Gastrocnemius medialis (tissue), 4 donors: ENCODE measurements at regions not wholly inside any gene's neighbourhood (a gene's known extent, or its start where the extent isn't known, plus 50 kb on each side); places are given as distances from the start of the nearest gene placed in this dataset.

Source experiments
- ATAC-seq, 2 donors: fragments of 150-250 bp; one replicate each; pipeline ENCODE4 v1.9.1; 2016
- DNase-seq, 2 donors: peaks; one replicate each; pipeline ENCODE4 v3.0.0-alpha.2; 2019
- H3K27ac ChIP-seq, 4 donors: fragments of 200-600 bp; sonication (generic); 1 replicate in 1 of 4; 2 replicates in 3 of 4; pipeline ENCODE4 v1.5.1; 2016 to 2018; ENCODE audit warnings: mild to moderate bottlenecking in 2 of 4, moderate library complexity in 1 of 4
- H3K27me3 ChIP-seq, 3 donors: fragments of 200-600 bp; sonication (generic) in 2 of 3; 1 replicate in 1 of 3; 2 replicates in 2 of 3; pipeline versions ENCODE4 v1.5.1 to v1.6.0; 2016 to 2019; ENCODE audit warnings: mild to moderate bottlenecking in 1 of 3, moderate library complexity in 1 of 3
- H3K36me3 ChIP-seq, 2 donors: fragments of 200-600 bp; sonication (generic) in 1 of 2; one replicate each; pipeline ENCODE4 v1.5.1; 2017 to 2018
- H3K4me1 ChIP-seq, 2 donors: fragments of 200-600 bp; sonication (generic) in 1 of 2; one replicate each; pipeline ENCODE4 v1.5.1; 2016 to 2017; ENCODE audit warnings: mild to moderate bottlenecking in 2 of 2
- H3K4me3 ChIP-seq, 4 donors: fragments of 200-600 bp; sonication (generic) in 3 of 4; 1 replicate in 1 of 4; 2 replicates in 3 of 4; pipeline ENCODE4 v1.5.1; 2016 to 2019; ENCODE audit warnings: mild to moderate bottlenecking in 2 of 4
- H3K9me3 ChIP-seq, 3 donors: fragments of 200-600 bp; sonication (generic) in 2 of 3; 1 replicate in 1 of 3; 2 replicates in 2 of 3; pipeline ENCODE4 v1.5.1; 2016 to 2019
- CTCF ChIP-seq, 5 experiments: fragments of 450-650 bp in 3 of 5; fragments of 200-600 bp in 2 of 5; sonication (generic) in 2 of 5; IDR thresholded peaks in 4 of 5; conservative IDR thresholded peaks in 1 of 5; 1 replicate in 4 of 5; 2 replicates in 1 of 5; pipeline ENCODE4 v1.5.1; 2016 to 2019; ENCODE audit warnings: antibody characterized with exemption in 5 of 5, mild to moderate bottlenecking in 3 of 5, moderate library complexity in 3 of 5
- POLR2A ChIP-seq, 2 donors: fragments of 450-650 bp; IDR thresholded peaks; one replicate each; pipeline ENCODE4 v1.6.1; 2017; ENCODE audit warnings: antibody characterized with exemption in 2 of 2, mild to moderate bottlenecking in 2 of 2, moderate library complexity in 2 of 2
- in situ Hi-C, 4 donors: fragments of 200-750 bp; cut with MboI; loops; one replicate each; pipeline versions ENCODE4 v1.15.0 to v1.8.0; 2017; ENCODE audit warnings: low sequenced_read_pairs in 4 of 4
- intact Hi-C: fragments of 100-400 bp; cut with DNase I; formaldehyde crosslinking; loops from one replicate; pipeline ENCODE4 v1.15.1; 2023; ENCODE audit warnings: low total_unique reads

- H3K9me3 ChIP-seq = no peaks in the 10 kb centered on the region
- H3K36me3 ChIP-seq = no peaks in the 10 kb centered on the region
- in situ Hi-C loops (no loop called here), intact Hi-C loops (no loop called here)
- H3K4me1 ChIP-seq = no peaks in the 10 kb centered on the region
- TF ChIP-seq POLR2A (IDR thresholded peaks at IDR 0.05) = no peak
- no peak for TF ChIP-seq CTCF (IDR thresholded peaks at IDR 0.05 in 4 of 5, conservative IDR thresholded peaks at IDR 0.05 in 1 of 5)
- ATAC-seq = no peak
- H3K27me3 ChIP-seq = no peaks in the 10 kb centered on the region
- DNase-seq = no peak
- H3K27ac ChIP-seq = no peak overlapping the region
- H3K4me3 ChIP-seq = no peak overlapping the region
Measured at GRCh38 chr7:34365011-34365410, 293.0 kb upstream of the NPSR1 start.

- in situ Hi-C loops = no loop called here
- Histone ChIP-seq H3K27me3 (no peaks in the 10 kb centered on the region), H3K4me3 (no peak overlapping the region), H3K27ac (no peak overlapping the region), H3K9me3 (no peaks in the 10 kb centered on the region), H3K36me3 (no peaks in the 10 kb centered on the region), H3K4me1 (no peaks in the 10 kb centered on the region)
- TF ChIP-seq POLR2A (IDR thresholded peaks at IDR 0.05) (no peak), CTCF (IDR thresholded peaks at IDR 0.05 in 4 of 5, conservative IDR thresholded peaks at IDR 0.05 in 1 of 5) (no peak)
- intact Hi-C loops = no loop called here
- DNase-seq (no peak), ATAC-seq (no peak)
Measured at GRCh38 chr7:34365611-34366010, 292.4 kb upstream of the NPSR1 start.

- no peak for DNase-seq
- in situ Hi-C loops = no loop called here
Measured at GRCh38 chr7:34371922-34372321, 286.1 kb upstream of the NPSR1 start.

GRCh38 chr7:34373940-34374339, 284.1 kb upstream of the NPSR1 start:
- no peaks in the 10 kb centered on the region for H3K4me1 ChIP-seq
- intact Hi-C loops (no loop called here), in situ Hi-C loops (no loop called here)
- DNase-seq (no peak), ATAC-seq (no peak)
- H3K27me3 ChIP-seq = no peaks in the 10 kb centered on the region
- no peaks in the 10 kb centered on the region for H3K9me3 ChIP-seq
- H3K4me3 ChIP-seq = no peak overlapping the region
- H3K27ac ChIP-seq = no peak overlapping the region
- H3K36me3 ChIP-seq = no peaks in the 10 kb centered on the region
- TF ChIP-seq CTCF (IDR thresholded peaks at IDR 0.05 in 4 of 5, conservative IDR thresholded peaks at IDR 0.05 in 1 of 5) = no peak
- TF ChIP-seq POLR2A (IDR thresholded peaks at IDR 0.05) = no peak

More at GRCh38 chr7:34371922-34372321, 286.1 kb upstream of the NPSR1 start:
- H3K36me3 ChIP-seq = no peaks in the 10 kb centered on the region
- H3K27me3 ChIP-seq = no peaks in the 10 kb centered on the region
- H3K9me3 ChIP-seq = no peaks in the 10 kb centered on the region
- no peak overlapping the region for H3K27ac ChIP-seq
- H3K4me3 ChIP-seq = no peak overlapping the region
- intact Hi-C loops = no loop called here
- ATAC-seq = no peak
- H3K4me1 ChIP-seq = no peaks in the 10 kb centered on the region
- no peak for TF ChIP-seq POLR2A (IDR thresholded peaks at IDR 0.05)
- TF ChIP-seq CTCF (IDR thresholded peaks at IDR 0.05 in 4 of 5, conservative IDR thresholded peaks at IDR 0.05 in 1 of 5) = no peak

- in situ Hi-C loops = no loop called here
Measured at GRCh38 chr7:34382166-34382893, 275.7 kb upstream of the NPSR1 start.

More at GRCh38 chr7:34382166-34382893, 275.7 kb upstream of the NPSR1 start:
- H3K27ac ChIP-seq = no peak overlapping the region
- H3K4me1 ChIP-seq = no peaks in the 10 kb centered on the region
- TF ChIP-seq CTCF (IDR thresholded peaks at IDR 0.05 in 4 of 5, conservative IDR thresholded peaks at IDR 0.05 in 1 of 5) (no peak), POLR2A (IDR thresholded peaks at IDR 0.05) (no peak)
- H3K36me3 ChIP-seq = no peaks in the 10 kb centered on the region
- DNase-seq = no peak
- intact Hi-C loops = no loop called here
- no peak overlapping the region for H3K4me3 ChIP-seq
- H3K27me3 ChIP-seq = no peaks in the 10 kb centered on the region
- H3K9me3 ChIP-seq = no peaks in the 10 kb centered on the region
- ATAC-seq = no peak
